ENCODE measurements at regions not wholly inside any gene's neighbourhood (a gene's known extent, or its start where the extent isn't known, plus 50 kb on each side); places are given as distances from the start of the nearest gene placed in this dataset.

- no peak overlapping the region for H2AFZ ChIP-seq (ENCODE audit: low read depth, low read length)
- Mint-ChIP-seq H3K36me3 (ENCODE audit: low read depth, unreplicated experiment) (no peaks in the 10 kb centered on the region), H3K9me3 (ENCODE audit: unreplicated experiment) (peaks cover 7% of the 10 kb centered on the region), H3K4me1 (ENCODE audit: low read depth, unreplicated experiment) (peaks cover 12% of the 10 kb centered on the region), H3K27ac (ENCODE audit: unreplicated experiment) (no peak overlapping the region), H3K27me3 (ENCODE audit: low read depth, unreplicated experiment) (peaks cover 5% of the 10 kb centered on the region), H3K4me3 (ENCODE audit: unreplicated experiment) (no peak overlapping the region)
- no peak for FAIRE-seq
- no peaks in the 10 kb centered on the region for H3K36me3 ChIP-seq (ENCODE audit: insufficient read depth, low read length)
- H3K4me2 ChIP-seq (ENCODE audit: low read length), result no peak overlapping the region
- no peaks in the 10 kb centered on the region for H3K27me3 ChIP-seq (ENCODE audit: insufficient read depth, low read length)
- H3K9me3 ChIP-seq (ENCODE audit: insufficient read depth, low read depth, low read length), result peaks cover 7% of the 10 kb centered on the region
- H3K4me3 ChIP-seq (ENCODE audit: insufficient read depth, low read depth, low read length), result no peak overlapping the region
- no peak overlapping the region for H3K27ac ChIP-seq (ENCODE audit: low read depth, low read length)
- no peaks in the 10 kb centered on the region for H3K4me1 ChIP-seq (ENCODE audit: insufficient read depth, low read length)
- TF ChIP-seq EZH2 (IDR thresholded peaks at IDR 0.05; ENCODE audit: insufficient read depth, low read length) (no peak), CTCF (IDR thresholded peaks at IDR 0.05; ENCODE audit: insufficient read depth, low read depth, low read length) (no peak)
- H3K79me2 ChIP-seq (ENCODE audit: insufficient read depth, low read length), result no peaks in the 10 kb centered on the region
- no peak for DNase-seq (ENCODE audit: low read depth)
- H4K20me1 ChIP-seq (ENCODE audit: insufficient read depth, low read length), result no peaks in the 10 kb centered on the region
- H3K9ac ChIP-seq (ENCODE audit: low read length), result no peak overlapping the region
Measured at GRCh38 chr22:27695925-27696324, 105.6 kb downstream of the MN1 start.

GRCh38 chr22:27697888-27698287, 103.7 kb downstream of the MN1 start:
- FAIRE-seq (no peak), DNase-seq (ENCODE audit: low read depth) (no peak)
- H4K20me1 ChIP-seq (ENCODE audit: insufficient read depth, low read length), result no peaks in the 10 kb centered on the region
- Mint-ChIP-seq H3K27ac (ENCODE audit: unreplicated experiment) (no peak overlapping the region), H3K4me1 (ENCODE audit: low read depth, unreplicated experiment) (peaks cover 7% of the 10 kb centered on the region), H3K36me3 (ENCODE audit: low read depth, unreplicated experiment) (peaks cover 4% of the 10 kb centered on the region), H3K27me3 (ENCODE audit: low read depth, unreplicated experiment) (peaks cover 5% of the 10 kb centered on the region), H3K9me3 (ENCODE audit: unreplicated experiment) (peaks cover 17% of the 10 kb centered on the region), H3K4me3 (ENCODE audit: unreplicated experiment) (no peak overlapping the region)
- H3K27me3 ChIP-seq (ENCODE audit: insufficient read depth, low read length), result no peaks in the 10 kb centered on the region
- peaks cover 7% of the 10 kb centered on the region for H3K9me3 ChIP-seq (ENCODE audit: insufficient read depth, low read depth, low read length)
- H3K4me3 ChIP-seq (ENCODE audit: insufficient read depth, low read depth, low read length), result no peak overlapping the region
- H3K4me1 ChIP-seq (ENCODE audit: insufficient read depth, low read length), result no peaks in the 10 kb centered on the region
- H3K4me2 ChIP-seq (ENCODE audit: low read length), result no peak overlapping the region
- TF ChIP-seq EZH2 (IDR thresholded peaks at IDR 0.05; ENCODE audit: insufficient read depth, low read length) (no peak), CTCF (IDR thresholded peaks at IDR 0.05; ENCODE audit: insufficient read depth, low read depth, low read length) (no peak)
- H3K27ac ChIP-seq (ENCODE audit: low read depth, low read length), result no peak overlapping the region
- H3K36me3 ChIP-seq (ENCODE audit: insufficient read depth, low read length), result no peaks in the 10 kb centered on the region
- H2AFZ ChIP-seq (ENCODE audit: low read depth, low read length), result no peak overlapping the region
- H3K79me2 ChIP-seq (ENCODE audit: insufficient read depth, low read length), result no peaks in the 10 kb centered on the region
- no peak overlapping the region for H3K9ac ChIP-seq (ENCODE audit: low read length)

Data from astrocyte (in vitro differentiated cells and primary cell).